ENCODE measurements at regions not wholly inside any gene's neighbourhood (a gene's known extent, or its start where the extent isn't known, plus 50 kb on each side); places are given as distances from the start of the nearest gene placed in this dataset.
"Not testable (repeated sequence)": the region's sequence is repeated elsewhere in the genome, so short reads cannot be mapped to it uniquely, and the experiment has no call there.

- no peak for DNase-seq
These were observed 60.3 kb downstream of the EOMES start for GRCh38 chr3:27661797-27662196.

DNA sequence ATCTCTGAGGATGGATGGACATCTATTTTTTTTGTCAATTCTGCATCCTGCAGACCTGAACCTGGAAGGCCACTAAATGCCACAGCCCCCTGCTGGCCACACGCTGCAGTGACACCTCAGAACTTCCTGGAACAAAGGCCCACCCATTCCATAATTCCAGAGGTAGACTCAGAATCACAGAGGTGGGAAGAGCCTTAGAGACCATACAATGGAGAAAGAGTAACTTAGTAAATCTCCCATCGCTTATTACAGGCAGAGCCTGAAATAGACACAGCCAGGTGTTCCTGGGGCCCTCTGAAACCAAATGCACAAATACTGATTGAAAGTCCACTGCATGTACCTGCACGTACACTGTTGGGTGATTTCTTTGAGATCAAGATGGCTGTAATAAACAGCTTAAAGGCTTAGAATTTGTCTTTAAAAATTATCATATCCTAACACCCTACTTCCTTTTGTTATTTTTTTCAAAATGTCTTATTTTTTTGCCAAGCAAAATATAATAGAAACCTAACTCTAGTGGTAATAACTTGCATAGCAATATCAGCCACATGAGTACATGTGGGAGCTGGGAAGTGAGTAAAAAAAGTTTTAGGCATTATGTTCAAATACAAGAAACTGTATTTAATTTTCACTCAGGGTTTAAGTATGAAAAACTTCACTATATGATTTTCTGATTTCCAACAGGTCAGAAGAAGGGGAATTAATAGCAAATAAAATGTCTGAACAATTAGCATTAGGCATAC lies 62.7 kb downstream of the EOMES start:
- peak in 1 of 2 experiments; percentile 50 for DNase-seq

- no peak for DNase-seq
These were observed 63.4 kb downstream of the EOMES start for GRCh38 chr3:27658741-27659140.

DNA sequence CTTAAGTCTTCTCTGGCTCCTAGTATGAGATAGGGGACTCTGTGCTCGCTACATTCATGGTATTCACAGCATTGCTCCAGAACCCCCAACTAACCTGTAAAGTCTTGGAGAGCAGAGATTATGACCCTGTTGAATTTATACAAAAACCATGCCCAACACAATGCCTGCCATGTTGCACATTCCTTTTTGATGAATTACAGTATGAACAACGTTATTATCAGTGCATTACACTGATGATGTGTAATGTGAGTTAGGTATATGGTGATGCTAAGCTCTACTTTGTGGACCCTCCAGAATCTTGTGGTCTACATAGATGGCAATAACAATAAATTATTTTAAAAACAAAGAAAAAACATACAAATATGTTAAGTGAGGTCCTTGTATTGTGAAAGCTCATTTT lies 64.3 kb downstream of the EOMES start:
- DNase-seq, result no peak

DNA sequence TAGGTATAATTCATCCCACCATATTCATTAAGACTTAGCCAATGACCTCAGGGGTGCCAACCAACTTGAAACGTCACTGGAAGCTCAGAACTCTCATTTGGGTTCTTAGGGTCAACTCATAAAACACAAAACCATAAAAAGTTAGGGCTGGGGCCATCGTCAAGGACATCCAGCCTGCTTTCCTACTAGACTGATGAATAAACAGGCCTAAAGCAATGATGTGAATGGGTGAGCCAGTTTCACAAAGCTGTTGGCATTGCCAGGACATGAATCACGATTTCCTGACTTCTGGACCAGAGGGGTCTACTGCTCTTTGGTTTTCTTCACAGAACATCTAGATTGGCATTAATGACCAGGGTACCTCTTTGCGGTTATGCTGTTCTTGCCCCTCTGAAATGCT lies 64.7 kb downstream of the EOMES start:
- no peak for DNase-seq

DNA sequence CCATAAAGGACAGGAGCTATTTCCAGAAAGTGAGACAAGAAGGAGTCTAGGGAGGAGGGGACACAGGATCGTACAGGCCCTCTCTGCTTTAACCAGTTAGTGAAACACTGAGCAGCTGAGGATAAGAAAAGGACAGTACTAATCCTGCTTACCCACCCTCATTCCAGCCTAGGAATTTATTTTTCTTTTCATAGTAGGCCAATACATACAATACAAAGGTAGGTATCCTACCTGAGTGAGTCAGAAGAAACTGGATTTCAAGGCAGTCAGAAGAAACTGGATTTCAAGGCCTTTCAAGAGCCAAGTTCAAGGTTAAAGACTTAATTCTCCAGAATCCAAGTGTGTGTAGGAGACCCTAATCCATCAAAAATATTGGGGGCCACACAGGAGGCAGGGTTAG lies 65.3 kb downstream of the EOMES start:
- DNase-seq, result no peak

DNA sequence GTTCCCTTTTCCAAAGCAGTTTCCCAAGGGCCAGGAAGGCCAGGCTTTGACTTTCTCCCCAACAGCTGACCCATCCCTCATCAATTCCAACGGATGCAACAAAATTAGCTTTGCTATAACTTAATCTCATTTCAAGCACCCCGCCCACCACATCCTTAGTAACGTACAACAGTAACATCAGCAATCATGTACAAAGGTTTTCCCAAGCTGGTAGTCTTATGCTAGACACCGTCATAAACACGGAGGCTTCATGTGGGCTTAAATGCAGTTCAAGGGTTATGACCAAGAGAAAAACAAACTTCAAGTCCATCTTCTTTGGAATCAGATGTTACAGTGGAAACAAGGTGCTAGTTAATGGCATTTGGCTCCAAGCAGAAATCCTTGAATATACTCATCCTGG lies 66.6 kb downstream of the EOMES start:
- DNase-seq, result no peak

DNA sequence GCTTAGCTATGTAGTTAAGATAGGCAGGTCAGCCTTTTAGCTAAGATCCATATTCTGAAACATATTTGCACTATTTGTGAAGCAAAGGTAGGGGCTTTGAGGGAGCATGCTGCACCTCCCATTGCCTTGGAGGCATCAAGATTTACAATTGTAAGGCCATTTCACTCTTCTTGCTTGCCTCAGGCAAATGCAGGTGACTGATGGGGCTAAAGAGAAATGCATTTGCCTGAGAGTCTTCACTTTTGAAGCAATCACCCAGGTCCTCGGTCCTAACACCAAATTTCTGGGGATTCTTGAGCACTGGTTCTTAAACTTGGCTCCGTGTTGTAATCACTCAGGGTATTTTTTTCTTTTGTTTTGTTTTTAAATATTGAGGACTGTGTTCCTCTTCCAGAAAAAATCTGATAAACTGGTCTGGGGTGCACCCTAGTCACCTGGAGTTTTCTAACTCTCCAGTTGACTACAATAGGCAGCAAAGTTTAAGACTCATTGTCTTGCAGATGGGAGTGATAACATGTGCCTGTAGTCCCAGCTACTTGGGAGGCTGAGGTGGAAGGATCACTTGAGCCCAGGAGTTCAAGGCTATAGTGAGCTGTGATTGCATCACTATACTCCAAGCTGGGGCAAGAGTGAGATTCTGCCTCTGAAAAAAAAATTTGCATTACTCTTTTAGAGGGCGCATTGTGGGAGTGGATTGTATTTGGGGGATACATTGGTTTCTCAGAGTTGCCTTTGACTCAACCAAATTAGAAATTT lies 68.1 kb downstream of the EOMES start:
- no peak for DNase-seq

GRCh38 chr3:27649277-27649676 lies 72.8 kb downstream of the EOMES start:
- DNase-seq, result no peak

DNA sequence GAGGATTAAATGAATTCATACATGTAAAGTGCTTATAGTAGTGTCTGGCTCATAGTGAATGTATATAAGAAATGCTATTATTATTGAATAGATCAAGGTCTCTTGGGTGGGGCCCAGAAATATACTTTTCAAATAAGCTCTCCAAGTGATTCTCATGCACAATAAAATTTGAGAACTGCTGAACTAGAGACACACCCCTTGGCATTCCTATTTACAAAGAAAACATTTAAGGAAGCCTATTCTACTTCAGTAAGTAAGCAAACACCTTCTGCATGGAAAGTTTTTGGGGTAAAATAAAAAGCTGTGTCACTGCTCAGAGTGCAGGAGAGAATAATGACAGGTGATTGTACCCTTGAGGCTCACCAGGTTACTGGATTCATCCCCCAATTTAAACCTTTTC lies 75.2 kb downstream of the EOMES start:
- no peak for DNase-seq

DNA sequence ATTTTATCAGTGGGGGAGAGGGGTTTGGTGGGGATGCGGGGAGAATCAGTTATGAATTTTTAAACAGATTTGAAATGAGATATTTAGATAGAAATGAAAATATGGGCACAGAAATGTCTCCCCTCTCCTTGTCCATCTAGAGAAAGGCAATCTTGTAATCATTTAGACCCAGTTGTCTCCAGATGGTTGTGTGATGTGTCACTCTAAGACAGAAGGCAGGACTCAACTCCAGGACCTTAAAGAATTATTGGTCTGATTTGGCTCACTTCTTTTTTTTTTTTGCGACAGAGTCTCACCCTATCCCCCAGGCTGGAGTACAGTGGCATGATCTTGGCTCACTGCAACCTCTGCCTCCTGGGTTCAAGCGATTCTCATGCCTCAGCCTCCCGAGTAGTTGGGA lies 77.2 kb downstream of the EOMES start:
- no peak for DNase-seq

GRCh38 chr3:27643355-27643754 lies 78.8 kb downstream of the EOMES start:
- no peak for DNase-seq

DNA sequence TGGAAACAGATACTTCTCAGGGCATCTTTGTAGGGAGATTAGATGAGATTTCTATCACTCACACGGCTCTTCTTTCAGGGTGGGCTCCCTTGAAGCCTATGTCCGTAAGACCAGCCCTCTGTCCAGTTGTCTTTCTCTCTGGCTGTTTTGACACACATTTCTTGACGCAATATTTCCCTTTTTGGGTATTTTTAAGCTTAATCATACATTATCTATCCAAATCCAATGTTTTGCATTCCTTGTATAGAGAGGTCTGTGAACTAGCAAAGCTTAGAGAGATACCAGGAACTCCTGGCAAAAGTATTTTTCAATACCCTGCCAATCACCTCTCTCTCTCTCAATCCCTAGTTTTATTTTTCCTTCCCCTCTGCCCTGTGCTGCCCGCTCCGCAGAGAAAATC lies 79.3 kb downstream of the EOMES start:
- no peak for DNase-seq

DNA sequence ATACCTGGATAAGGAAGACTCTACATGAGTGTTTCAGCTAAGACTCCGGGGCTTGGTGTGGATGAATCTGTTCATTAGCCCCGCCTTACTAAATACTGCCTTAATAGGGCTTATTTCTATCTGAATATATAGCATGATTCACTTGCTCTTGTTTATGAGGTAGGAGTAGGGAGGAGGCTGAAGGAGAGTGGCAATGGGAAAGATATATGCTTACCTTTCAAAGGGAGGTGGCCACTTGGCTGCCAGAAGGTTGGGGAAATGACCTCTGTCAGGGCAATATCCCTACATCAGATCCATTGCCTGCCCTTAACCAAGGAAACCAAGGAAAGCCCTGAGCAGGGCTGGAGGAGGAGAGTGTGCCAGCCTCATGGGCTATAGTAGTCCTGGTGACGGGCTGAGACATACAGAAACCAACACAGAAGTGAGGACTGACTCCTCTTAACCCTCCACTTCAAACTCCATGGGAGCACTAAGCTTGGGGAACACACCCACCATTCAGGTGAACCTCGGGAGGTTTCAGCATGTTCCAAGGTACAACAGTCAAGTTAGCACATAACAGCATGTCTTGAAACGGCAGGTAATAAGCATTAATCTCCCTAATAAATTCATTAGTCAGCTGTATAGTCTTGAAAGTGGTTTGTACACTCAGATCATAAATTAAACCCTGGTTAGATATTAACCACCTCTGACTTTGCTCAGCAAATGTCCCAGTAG lies 80.1 kb downstream of the EOMES start:
- DNase-seq, result no peak

GRCh38 chr3:27641271-27641800 lies 80.8 kb downstream of the EOMES start:
- DNase-seq, result no peak

DNA sequence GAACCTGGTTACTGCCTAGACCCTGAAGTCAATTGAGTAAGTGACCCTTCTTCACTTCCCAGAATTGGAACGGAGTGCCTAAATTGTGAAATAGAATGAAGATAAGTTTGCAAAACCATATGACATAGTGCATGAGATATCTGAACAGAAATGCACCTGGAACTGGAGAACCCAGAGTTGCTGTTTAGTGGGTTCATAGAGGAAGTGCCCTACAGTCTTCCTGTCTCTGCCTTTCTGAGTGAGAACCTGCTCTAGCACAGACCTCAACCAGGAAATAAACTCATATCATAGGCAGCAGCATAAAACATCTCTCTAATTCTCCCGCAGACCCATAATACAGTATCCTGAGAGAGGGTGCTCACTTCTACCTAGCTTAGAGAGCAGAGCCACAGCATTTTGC lies 82.9 kb downstream of the EOMES start:
- DNase-seq, result no peak

DNA sequence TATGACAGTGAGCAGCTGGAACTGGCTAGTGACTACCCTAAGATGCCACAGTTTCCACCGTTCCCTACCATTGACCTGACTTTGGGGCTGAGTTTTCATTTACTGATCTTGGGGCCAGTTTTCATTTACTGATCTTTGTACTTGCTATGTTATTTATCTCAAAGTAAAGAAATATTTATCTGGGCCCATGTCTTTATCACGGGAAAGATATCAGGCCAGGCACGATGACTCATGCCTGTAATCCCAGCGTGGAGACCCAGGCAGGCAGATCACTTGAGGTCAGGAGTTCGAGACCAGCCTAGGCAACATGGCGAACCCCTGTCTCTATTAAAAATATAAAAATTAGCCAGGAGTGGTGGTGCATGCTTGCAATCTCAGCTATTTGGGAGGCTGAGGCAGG lies 83.5 kb downstream of the EOMES start:
- no peak for DNase-seq

DNA sequence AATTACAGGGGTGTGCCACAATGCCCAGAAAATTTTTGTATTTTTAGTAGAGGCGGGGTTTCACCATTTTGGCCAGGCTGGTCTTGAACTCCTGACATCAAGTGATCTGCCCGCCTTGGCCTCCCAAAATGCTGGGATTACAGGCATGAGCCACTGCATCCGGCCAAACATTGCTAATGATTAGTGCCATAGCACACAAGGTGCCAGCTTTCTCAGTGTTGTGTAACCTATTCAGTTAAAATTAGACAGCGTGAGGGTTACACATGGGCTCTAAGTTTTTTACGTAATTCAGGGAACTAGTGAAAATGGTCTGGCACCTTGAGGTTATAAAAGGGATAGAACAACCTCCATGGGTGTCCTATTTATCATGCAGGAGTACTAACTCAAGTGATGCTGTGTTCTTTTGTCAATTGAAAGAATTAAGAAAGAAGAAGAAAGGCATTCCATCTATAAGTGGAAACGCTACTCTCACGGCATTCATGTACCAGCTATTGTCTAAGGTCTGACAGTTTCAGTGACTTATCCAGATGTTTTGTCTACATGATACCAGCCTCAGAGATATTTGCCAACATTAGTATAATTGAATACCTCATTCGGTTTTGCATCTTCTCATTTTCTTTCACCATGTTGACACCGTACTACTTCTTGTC lies 84.7 kb downstream of the EOMES start:
- DNase-seq, result no peak

DNA sequence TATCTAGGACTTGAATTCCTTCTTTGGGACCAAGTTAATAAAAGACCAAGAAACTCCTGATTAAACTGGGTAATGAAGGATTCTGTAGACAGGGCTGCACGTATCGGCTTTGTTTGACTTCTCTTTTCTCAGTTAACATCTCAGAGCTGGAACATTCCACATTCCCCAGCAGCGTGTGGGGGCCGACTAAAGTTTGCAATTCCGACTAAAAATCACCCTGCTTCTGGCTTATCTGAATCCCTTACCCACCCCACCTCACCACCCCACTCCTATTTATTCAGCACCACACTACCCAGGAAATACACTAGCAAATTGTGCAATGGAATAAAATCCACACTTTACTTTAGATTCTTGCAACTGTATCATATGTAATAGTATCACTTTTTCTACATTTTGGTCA lies 87.1 kb downstream of the EOMES start:
- not testable (repeated sequence) for DNase-seq

DNA sequence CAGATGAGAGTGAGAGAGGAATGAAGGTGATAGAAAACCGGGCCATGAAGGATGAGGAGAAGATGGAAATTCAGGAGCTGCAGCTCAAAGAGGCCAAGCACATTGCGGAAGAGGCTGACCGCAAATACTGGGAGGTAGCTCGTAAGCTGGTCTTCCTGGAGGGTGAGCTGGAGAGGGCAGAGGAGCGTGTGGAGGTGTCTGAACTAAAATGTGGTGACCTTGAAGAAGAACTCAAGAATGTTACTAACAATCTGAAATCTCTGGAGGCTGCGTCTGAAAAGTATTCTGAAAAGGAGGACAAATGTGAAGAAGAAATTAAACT lies 88.9 kb downstream of the EOMES start:
- peak in 1 of 2 experiments; percentile 26 for DNase-seq

DNA sequence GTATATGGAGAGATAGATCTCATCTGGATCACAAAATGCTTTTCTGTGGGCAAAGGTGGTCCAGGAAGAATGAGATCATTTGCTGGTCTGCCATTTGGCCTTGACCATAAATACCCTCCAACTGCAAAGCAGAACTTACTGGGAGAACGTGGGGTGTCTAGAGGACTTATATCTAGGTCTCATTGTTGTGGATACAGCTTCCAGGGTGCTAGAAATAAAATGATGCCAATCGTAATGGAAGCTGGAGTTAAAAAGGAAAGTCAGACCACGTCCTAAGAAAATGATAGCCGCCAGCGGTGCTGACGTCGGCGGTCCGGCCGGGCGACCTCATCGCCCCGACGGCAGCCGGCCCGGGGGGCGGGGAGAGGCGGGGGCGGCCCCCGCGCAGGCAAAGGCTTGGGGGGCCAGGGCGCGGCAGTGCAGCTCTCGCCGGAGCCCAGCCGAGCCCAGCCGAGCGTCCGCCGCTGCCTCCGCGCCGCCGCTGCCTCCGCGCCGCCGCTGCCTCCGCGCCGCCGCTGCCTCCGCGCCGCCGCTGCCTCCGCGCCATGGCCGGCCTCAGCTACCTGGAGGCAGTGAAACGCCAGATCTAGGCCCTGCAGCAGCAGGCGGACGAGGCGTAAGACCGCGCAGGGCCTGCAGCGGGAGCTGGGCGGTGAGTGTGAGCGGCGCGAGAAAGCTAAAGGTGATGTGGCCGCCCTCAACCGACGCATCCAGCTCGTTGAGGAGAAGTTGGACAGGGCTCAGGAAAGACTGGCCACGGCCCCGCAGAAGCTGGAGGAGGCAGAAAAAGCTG lies 89.5 kb downstream of the EOMES start:
- peak; percentile 39 to 49 for DNase-seq

DNA sequence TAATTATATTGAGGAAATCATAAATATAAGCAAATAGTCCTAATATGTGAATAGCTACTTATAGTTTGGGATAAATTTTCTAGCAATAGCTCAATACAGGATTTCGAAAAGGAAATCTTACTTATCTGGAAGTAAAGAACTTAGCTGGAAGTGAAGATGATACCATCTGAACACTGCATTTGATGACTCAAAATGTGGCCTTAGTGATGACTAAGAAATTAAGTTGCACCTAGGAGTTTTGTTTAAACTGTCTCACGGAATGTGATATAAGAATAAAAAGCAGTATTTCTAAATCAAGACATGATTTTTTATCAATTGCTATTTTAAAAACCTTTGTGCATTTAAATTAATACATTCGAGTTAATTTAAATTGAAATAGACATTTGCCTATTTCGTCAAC lies 91.2 kb downstream of the EOMES start:
- no peak for DNase-seq

- DNase-seq, result no peak
These were observed 92.8 kb downstream of the EOMES start for GRCh38 chr3:27629366-27629765.
